GM23248 (cell line): ENCODE measurements at regions not wholly inside any gene's neighbourhood (a gene's known extent, or its start where the extent isn't known, plus 50 kb on each side); places are given as distances from the start of the nearest gene placed in this dataset.

Experiments
- DNase-seq: peaks from one replicate; pipeline ENCODE4 v3.0.0-alpha.2; 2015
- H2AFZ ChIP-seq: fragments of 200-600 bp; sonication (generic); 2 replicates; pipeline ENCODE4 v1.6.1; 2016; ENCODE audit warnings: antibody characterized with exemption
- H3F3A ChIP-seq: fragments of 200-600 bp; sonication (generic); 2 replicates; pipeline ENCODE4 v1.6.1; 2016; ENCODE audit warnings: mild to moderate bottlenecking, antibody characterized with exemption, mixed run types; ENCODE audit not compliant: insufficient read depth
- H3K27ac ChIP-seq: fragments of 200-600 bp; sonication (generic); 2 replicates; pipeline ENCODE4 v1.5.1; 2016; ENCODE audit warnings: mild to moderate bottlenecking
- H3K27me3 ChIP-seq: fragments of 200-600 bp; sonication (generic); replicated peaks from 2 replicates; pipeline ENCODE4 v1.6.1; 2016; ENCODE audit warnings: mild to moderate bottlenecking; ENCODE audit not compliant: insufficient read depth
- H3K36me3 ChIP-seq: fragments of 200-600 bp; sonication (generic); 2 replicates; pipeline ENCODE4 v1.6.1; 2016; ENCODE audit warnings: low read depth, mild to moderate bottlenecking
- H3K4me1 ChIP-seq: fragments of 200-600 bp; sonication (generic); 2 replicates; pipeline ENCODE4 v1.6.1; 2016; ENCODE audit warnings: mild to moderate bottlenecking; ENCODE audit not compliant: insufficient read depth
- H3K4me2 ChIP-seq: fragments of 200-600 bp; sonication (generic); one replicate; pipeline ENCODE4 v1.6.1; 2016; ENCODE audit warnings: mild to moderate bottlenecking; ENCODE audit not compliant: unreplicated experiment
- H3K4me3 ChIP-seq: fragments of 200-600 bp; sonication (generic); 2 replicates; pipeline ENCODE4 v1.5.1; 2016; ENCODE audit warnings: mild to moderate bottlenecking
- H3K79me2 ChIP-seq: fragments of 200-600 bp; sonication (generic); 2 replicates; pipeline ENCODE4 v1.6.1; 2016; ENCODE audit warnings: mild to moderate bottlenecking; ENCODE audit not compliant: insufficient read depth
- H3K9ac ChIP-seq: fragments of 200-600 bp; sonication (generic); 2 replicates; pipeline ENCODE4 v1.6.1; 2016; ENCODE audit warnings: mild to moderate bottlenecking
- H3K9me2 ChIP-seq: fragments of 200-600 bp; sonication (generic); 2 replicates; pipeline ENCODE4 v1.6.1; 2016; ENCODE audit warnings: mixed run types, mild to moderate bottlenecking, moderate library complexity; ENCODE audit not compliant: insufficient read depth
- H3K9me3 ChIP-seq: fragments of 200-600 bp; sonication (generic); one replicate; pipeline ENCODE4 v1.6.1; 2017; ENCODE audit warnings: low read depth
- H4K20me1 ChIP-seq: fragments of 200-600 bp; sonication (generic); 2 replicates; pipeline ENCODE4 v1.6.0; 2016; ENCODE audit not compliant: insufficient read depth
- EZH2 ChIP-seq: fragments of 200-600 bp; sonication (generic); IDR thresholded peaks from 2 replicates; pipeline ENCODE4 v1.6.1; 2018; ENCODE audit warnings: antibody characterized with exemption, mild to moderate bottlenecking; ENCODE audit not compliant: insufficient read depth, poor library complexity, severe bottlenecking
- EZH2phosphoT487 ChIP-seq: fragments of 200-600 bp; sonication (generic); IDR thresholded peaks from 2 replicates; pipeline ENCODE4 v1.6.1; 2018; ENCODE audit warnings: antibody characterized with exemption, moderate library complexity, mild to moderate bottlenecking, low read depth; ENCODE audit not compliant: insufficient read depth
- WGBS, 2 experiments: methylation state at CpG; one replicate each; pipeline ENCODE4 v1.1.6; 2015 to 2017; ENCODE audit warnings: low lambda C conversion rate in 2 of 2, low coverage in 1 of 2; ENCODE audit errors: missing lambda C conversion rate in 2 of 2; 5-methylcytosine and 5-hydroxymethylcytosine counted together
- in situ Hi-C: fragments of 300-500 bp; cut with MboI; formaldehyde crosslinking; loops from 2 replicates; pipeline ENCODE4 v1.15.0; 2020

- TF ChIP-seq EZH2phosphoT487 = no peak
- no peak for TF ChIP-seq EZH2
- peaks cover 47% of the 10 kb centered on the region; the same call in 1 of the 2 replicates for H3K27me3 ChIP-seq
- H3K27ac ChIP-seq = no peak overlapping the region
- peaks cover 5% of the 10 kb centered on the region; the same call in 1 of the 2 replicates for H3K4me1 ChIP-seq
- no peak overlapping the region for H3K4me3 ChIP-seq
- no peak overlapping the region for H3K9ac ChIP-seq
- 0 out of 2 replicates have a peak, but pooled peaks cover 7% of the 10 kb centered on the region for H3F3A ChIP-seq
- no peaks in the 10 kb centered on the region for H3K36me3 ChIP-seq
- H3K9me2 ChIP-seq = no peaks in the 10 kb centered on the region
- no peaks in the 10 kb centered on the region for H3K79me2 ChIP-seq
- in situ Hi-C loops = no loop called here
- whole genome bisulfite sequencing, 2 experiments = 93% methylated on average over 2 of the region's 2 CpGs
- H4K20me1 ChIP-seq = no peaks in the 10 kb centered on the region
- H2AFZ ChIP-seq = no peak overlapping the region
- DNase-seq = no peak
- H3K9me3 ChIP-seq = no peaks in the 10 kb centered on the region
- no peak overlapping the region for H3K4me2 ChIP-seq
Observed at GRCh38 chr4:13166214-13166613, 317.9 kb downstream of the RAB28 start.

GRCh38 chr4:13164783-13165331 is 319.3 kb downstream of the RAB28 start:
- Histone ChIP-seq H3K36me3 (no peaks in the 10 kb centered on the region), H3K9ac (no peak overlapping the region), H3F3A (peaks cover 19% of the 10 kb centered on the region), H2AFZ (no peak overlapping the region), H4K20me1 (no peaks in the 10 kb centered on the region), H3K79me2 (no peaks in the 10 kb centered on the region), H3K27me3 (peaks cover 47% of the 10 kb centered on the region; the same call in 1 of the 2 replicates), H3K9me2 (no peaks in the 10 kb centered on the region), H3K9me3 (no peaks in the 10 kb centered on the region), H3K4me2 (no peak overlapping the region), H3K4me3 (no peak overlapping the region), H3K4me1 (peaks cover 11% of the 10 kb centered on the region), H3K27ac (no peak overlapping the region)
- in situ Hi-C loops = no loop called here
- TF ChIP-seq EZH2 (no peak), EZH2phosphoT487 (no peak)
- no peak for DNase-seq
- WGBS, 2 experiments = 50 to 57% methylated on average over 6 of the region's 6 CpGs

- H3K9ac ChIP-seq = no peak overlapping the region
- H3K27me3 ChIP-seq = peaks cover 36% of the 10 kb centered on the region; the same call in 1 of the 2 replicates
- in situ Hi-C loops = no loop called here
- H3K79me2 ChIP-seq = no peaks in the 10 kb centered on the region
- H3K9me3 ChIP-seq = no peaks in the 10 kb centered on the region
- no peak overlapping the region for H3K4me2 ChIP-seq
- no peaks in the 10 kb centered on the region for H3K9me2 ChIP-seq
- no peaks in the 10 kb centered on the region for H3K36me3 ChIP-seq
- no peak overlapping the region for H3K27ac ChIP-seq
- WGBS, 2 experiments = 68 to 71% methylated on average over 5 of the region's 5 CpGs
- H3F3A ChIP-seq = peaks cover 26% of the 10 kb centered on the region
- TF ChIP-seq EZH2phosphoT487 (no peak), EZH2 (no peak)
- H2AFZ ChIP-seq = no peak overlapping the region
- no peak for DNase-seq
- H3K4me1 ChIP-seq = peaks cover 22% of the 10 kb centered on the region
- no peaks in the 10 kb centered on the region for H4K20me1 ChIP-seq
- no peak overlapping the region for H3K4me3 ChIP-seq
Observed at GRCh38 chr4:13162886-13163285, 321.3 kb downstream of the RAB28 start.

- peak overlapping the region; percentile 34 for H3K4me2 ChIP-seq
- peaks cover 22% of the 10 kb centered on the region for H3K4me1 ChIP-seq
- no peak overlapping the region for H3K9ac ChIP-seq
- H3K27me3 ChIP-seq = peaks cover 39% of the 10 kb centered on the region; the same call in 1 of the 2 replicates
- peaks cover 26% of the 10 kb centered on the region for H3F3A ChIP-seq
- H3K27ac ChIP-seq = no peak overlapping the region
- in situ Hi-C loops = no loop called here
- no peaks in the 10 kb centered on the region for H3K79me2 ChIP-seq
- peak; percentile 83 for DNase-seq
- no peaks in the 10 kb centered on the region for H3K36me3 ChIP-seq
- no peak overlapping the region for H3K4me3 ChIP-seq
- H3K9me2 ChIP-seq = no peaks in the 10 kb centered on the region
- H2AFZ ChIP-seq = no peak overlapping the region
- H4K20me1 ChIP-seq = no peaks in the 10 kb centered on the region
- H3K9me3 ChIP-seq = no peaks in the 10 kb centered on the region
- 0% methylated on average over 2 of the region's 2 CpGs for WGBS, 2 experiments
- TF ChIP-seq EZH2phosphoT487 (0 out of 2 replicates have a peak, but pooled peaks have one; percentile 45), EZH2 (no peak)
Observed at GRCh38 chr4:13160920-13161319, 323.2 kb downstream of the RAB28 start.
